HCT116 (cell line): ENCODE measurements at regions not wholly inside any gene's neighbourhood (a gene's known extent, or its start where the extent isn't known, plus 50 kb on each side); places are given as distances from the start of the nearest gene placed in this dataset.

Experiments used
- ATAC-seq: fragments of 200-7000 bp; cut with Tn5 transposase; 2 replicates; pipeline ENCODE4 v1.9.1; 2020; ENCODE audit warnings: mild to moderate bottlenecking, moderate library complexity
- BruUV-seq: library from RNA; stranded (reverse); fragments of 400-500 nt; replicated peaks from 2 replicates; lab custom pipeline; 2021; lab: Mats Ljungman, UMichigan
- CTCF ChIA-PET: fragments of 300-600 bp; sonication (Branson Sonifier 250); formaldehyde crosslinking; loops from one replicate; lab custom pipeline; 2021; ENCODE audit warnings: antibody characterized with exemption; lab: Charles Lee
- POLR2A ChIA-PET: fragments of 300-600, 350-600 bp; sonication (Branson Sonifier 250); formaldehyde crosslinking; loops from one replicate; lab custom pipeline; 2021; ENCODE audit warnings: antibody characterized with exemption; lab: Charles Lee
- RAD21 ChIA-PET, 2 experiments: fragments of 300-600 bp; sonication (Branson Sonifier 250); formaldehyde crosslinking; loops; one replicate each; lab custom pipeline; 2023; ENCODE audit warnings: low total read pairs in 2 of 2; ENCODE audit not compliant: uncharacterized antibody in 2 of 2, unreplicated experiment in 2 of 2, low non-redundant PET in 1 of 2; lab: Charles Lee
- DNase-seq: peaks from one replicate; pipeline ENCODE4 v3.0.0-alpha.2; 2010; ENCODE audit warnings: low read depth, low spot score
- H2AFZ ChIP-seq: fragments of 200-600 bp; shearing (Covaris generic), sonication (generic); 2 replicates; pipeline ENCODE4 v1.6.1; 2017; ENCODE audit warnings: low read depth, mixed run types, mixed read lengths, antibody characterized with exemption, low read length; ENCODE audit not compliant: poor library complexity, severe bottlenecking
- H3K27ac ChIP-seq: 2 replicates; pipeline ENCODE4 v1.5.1; 2012; ENCODE audit warnings: low read depth, low read length
- H3K27me3 ChIP-seq: fragments of 200-600 bp; sonication (generic); 2 replicates; pipeline ENCODE4 v1.6.1; 2016; ENCODE audit warnings: mixed run types, low read length, mixed read lengths; ENCODE audit not compliant: insufficient read depth
- H3K36me3 ChIP-seq, 2 experiments: fragments of 200-500 bp in 1 of 2; fragments of 200-600 bp in 1 of 2; sonication (Bioruptor generic) in 1 of 2; sonication (generic) in 1 of 2; 2 replicates each; pipeline versions ENCODE4 v1.5.1 to v1.6.1; 2014 to 2016; ENCODE audit warnings: low read length in 2 of 2, inconsistent platforms in 1 of 2, mixed read lengths in 1 of 2, mixed run types in 1 of 2; ENCODE audit not compliant: insufficient read depth in 2 of 2, control insufficient read depth in 1 of 2
- H3K4me1 ChIP-seq, 2 experiments: fragments of 200-600 bp in 1 of 2; sonication (generic) in 1 of 2; 2 replicates each; pipeline versions ENCODE4 v1.5.1 to v1.6.1; 2012 to 2017; ENCODE audit warnings: low read length in 2 of 2, inconsistent platforms in 1 of 2, mild to moderate bottlenecking in 1 of 2, mixed read lengths in 1 of 2, mixed run types in 1 of 2, moderate library complexity in 1 of 2; ENCODE audit not compliant: insufficient read depth in 2 of 2, control insufficient read depth in 1 of 2
- H3K4me2 ChIP-seq: fragments of 200-600 bp; sonication (generic); 2 replicates; pipeline ENCODE4 v1.6.1; 2017; ENCODE audit warnings: mixed run types, low read length, mixed read lengths
- H3K4me3 ChIP-seq, 2 experiments: fragments of 200-600 bp in 1 of 2; sonication (generic) in 1 of 2; replicated peaks in 1 of 2; 2 replicates each; pipeline ENCODE4 v1.5.1; 2011 to 2016; ENCODE audit warnings: low read length in 2 of 2, control low read depth in 1 of 2, low read depth in 1 of 2, mild to moderate bottlenecking in 1 of 2, mixed read lengths in 1 of 2, mixed run types in 1 of 2
- H3K79me2 ChIP-seq: fragments of 200-600 bp; sonication (generic); 2 replicates; pipeline ENCODE4 v1.6.1; 2017; ENCODE audit warnings: mild to moderate bottlenecking, mixed run types, low read length, moderate library complexity, mixed read lengths; ENCODE audit not compliant: insufficient read depth
- H3K9ac ChIP-seq: fragments of 200-600 bp; sonication (generic); 2 replicates; pipeline ENCODE4 v1.6.1; 2016; ENCODE audit warnings: low read length, mixed read lengths
- H3K9me2 ChIP-seq: fragments of 200-600 bp; sonication (generic), shearing (Covaris generic); 2 replicates; pipeline ENCODE4 v1.6.1; 2017; ENCODE audit warnings: mixed run types, mild to moderate bottlenecking, moderate library complexity; ENCODE audit not compliant: insufficient read depth
- H3K9me3 ChIP-seq, 2 experiments: fragments of 200-500 bp in 1 of 2; fragments of 200-600 bp in 1 of 2; sonication (Bioruptor generic) in 1 of 2; sonication (generic) in 1 of 2; 2 replicates each; pipeline ENCODE4 v1.6.1; 2014 to 2017; ENCODE audit warnings: low read length in 2 of 2, mixed read lengths in 2 of 2, inconsistent platforms in 1 of 2, low read depth in 1 of 2, mild to moderate bottlenecking in 1 of 2, mixed run types in 1 of 2, moderate library complexity in 1 of 2; ENCODE audit not compliant: control insufficient read depth in 1 of 2, insufficient read depth in 1 of 2
- H4K20me1 ChIP-seq: fragments of 200-600 bp; sonication (generic), shearing (Covaris generic); 2 replicates; pipeline ENCODE4 v1.6.1; 2017; ENCODE audit warnings: mixed run types, mild to moderate bottlenecking, moderate library complexity; ENCODE audit not compliant: insufficient read depth
- CEBPB ChIP-seq: IDR thresholded peaks from 2 replicates; pipeline ENCODE4 v1.6.1; 2012; ENCODE audit warnings: low read depth
- EGR1 ChIP-seq: IDR thresholded peaks from 2 replicates; pipeline ENCODE4 v1.6.1; 2012; ENCODE audit warnings: low read depth
- ELF1 ChIP-seq: IDR thresholded peaks from 2 replicates; pipeline ENCODE4 v1.6.1; 2012; ENCODE audit warnings: low read depth, borderline replicate concordance
- EZH2 ChIP-seq: fragments of 200-600 bp; sonication (generic); IDR thresholded peaks from 2 replicates; pipeline ENCODE4 v1.6.1; 2017; ENCODE audit warnings: antibody characterized with exemption, mixed run types
- FOSL1 ChIP-seq: IDR thresholded peaks from 2 replicates; pipeline ENCODE4 v1.6.1; 2012; ENCODE audit warnings: low read depth
- JUND ChIP-seq: IDR thresholded peaks from 2 replicates; pipeline ENCODE4 v1.6.1; 2012
- MAX ChIP-seq: IDR thresholded peaks from 2 replicates; pipeline ENCODE4 v1.6.1; 2012
- POLR2A ChIP-seq: IDR thresholded peaks from 2 replicates; pipeline ENCODE4 v1.7.0; 2011; ENCODE audit warnings: borderline replicate concordance; ENCODE audit not compliant: insufficient read depth, insufficient read length; ENCODE audit errors: extremely low read depth
- POLR2AphosphoS5 ChIP-seq: IDR thresholded peaks from 2 replicates; pipeline ENCODE4 v1.6.1; 2011; ENCODE audit warnings: mild to moderate bottlenecking, low read depth, low read length, moderate library complexity
- RAD21 ChIP-seq: IDR thresholded peaks from 2 replicates; pipeline ENCODE4 v1.6.1; 2012; ENCODE audit warnings: low read depth, mild to moderate bottlenecking
- SIN3A ChIP-seq: IDR thresholded peaks from 2 replicates; pipeline ENCODE4 v1.6.1; 2012; ENCODE audit warnings: low read depth
- SP1 ChIP-seq: IDR thresholded peaks from 2 replicates; pipeline ENCODE4 v1.6.1; 2012; ENCODE audit warnings: low read depth
- SRF ChIP-seq: IDR thresholded peaks from 2 replicates; pipeline ENCODE4 v1.6.1; 2012; ENCODE audit warnings: low read depth
- ZFX ChIP-seq: fragments of 450-650 bp; IDR thresholded peaks from 2 replicates; pipeline ENCODE4 v1.6.1; 2017
- ZNF274 ChIP-seq: fragments of 200-500 bp; sonication (Bioruptor generic); IDR thresholded peaks from 2 replicates; pipeline ENCODE4 v1.6.1; 2014; ENCODE audit warnings: mild to moderate bottlenecking, low read depth, low read length, inconsistent platforms
- intact Hi-C: fragments of 100-400 bp; cut with micrococcal nuclease; formaldehyde crosslinking; loops from 2 replicates; pipeline ENCODE4 v1.10.0; 2022
- TF ChIP-seq, protein P1 (sequence below): IDR thresholded peaks from 2 replicates; pipeline ENCODE4 v1.6.1; 2012
- TF ChIP-seq, protein P2 (sequence below): IDR thresholded peaks from 2 replicates; pipeline ENCODE4 v1.6.1; 2012; ENCODE audit warnings: low read depth

DNA sequence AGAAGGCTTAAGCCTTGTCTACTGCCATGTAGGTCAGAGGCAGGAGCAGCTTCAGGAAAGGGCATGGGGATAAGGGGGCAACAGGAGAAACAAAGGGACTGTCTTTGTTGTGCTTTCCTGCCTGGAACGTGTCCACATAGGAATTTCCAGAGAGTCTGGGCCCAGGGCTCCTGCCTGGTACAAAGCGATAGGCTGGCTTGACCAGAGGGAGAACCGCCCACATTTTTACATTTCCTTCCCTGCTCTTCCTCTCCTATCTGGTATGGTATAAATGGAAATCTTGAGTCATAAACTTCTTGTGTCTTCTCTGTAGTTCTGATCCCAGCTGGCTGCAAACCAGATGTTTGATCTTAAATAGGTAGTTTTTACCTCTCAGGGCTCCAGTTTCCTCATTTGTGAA lies 414.8 kb downstream of the HRH4 start:
- intact Hi-C loops = no loop called here
- POLR2A ChIA-PET = no interaction called here
- no peaks in the 10 kb centered on the region for H3K9me3 ChIP-seq
- no peaks in the 10 kb centered on the region for H3K79me2 ChIP-seq
- TF ChIP-seq ZFX (no peak), MAX (no peak), ELF1 (no peak), JUND (no peak), RAD21 (no peak), EZH2 (no peak), POLR2AphosphoS5 (no peak)
- H4K20me1 ChIP-seq = no peaks in the 10 kb centered on the region
- no TSS peak for BruUV-seq
- RAD21 ChIA-PET = no interaction called here
- H3K36me3 ChIP-seq = no peaks in the 10 kb centered on the region
- CTCF ChIA-PET = no interaction called here
- no peaks in the 10 kb centered on the region for H3K4me1 ChIP-seq
- H3K27ac ChIP-seq = no peak overlapping the region
- no peaks in the 10 kb centered on the region for H3K9me2 ChIP-seq
- H3K4me2 ChIP-seq = no peak overlapping the region
- H3K4me3 ChIP-seq = no peak overlapping the region
- H2AFZ ChIP-seq = no peak overlapping the region
- DNase-seq (no peak), ATAC-seq (no peak)
- no peak overlapping the region for H3K9ac ChIP-seq
- H3K27me3 ChIP-seq = peaks cover 14% of the 10 kb centered on the region; the same call in 1 of the 2 replicates

DNA sequence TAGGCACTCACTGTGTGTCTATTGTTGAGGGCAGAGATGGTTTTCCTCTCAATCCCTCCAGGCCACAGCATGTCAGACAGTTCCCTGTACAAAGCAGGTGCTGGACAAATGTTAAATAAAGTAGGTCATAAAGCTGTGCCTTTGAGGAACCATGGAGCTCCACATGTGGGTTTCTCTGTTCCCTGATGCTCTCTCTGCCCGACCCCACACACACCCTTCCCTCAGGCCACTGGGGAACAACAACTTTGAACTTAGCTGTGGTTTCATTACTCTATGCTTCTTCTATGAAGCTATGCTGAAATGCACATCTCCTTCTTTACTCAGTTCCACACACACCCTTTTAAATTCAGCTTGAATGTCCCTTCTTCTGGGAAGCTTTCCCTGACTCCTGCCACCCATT lies 415.3 kb downstream of the HRH4 start:
- Histone ChIP-seq H3K9me3 (no peaks in the 10 kb centered on the region), H3K36me3 (no peaks in the 10 kb centered on the region), H2AFZ (no peak overlapping the region), H3K79me2 (no peaks in the 10 kb centered on the region), H3K4me1 (no peaks in the 10 kb centered on the region), H3K9ac (no peak overlapping the region), H4K20me1 (no peaks in the 10 kb centered on the region), H3K27me3 (peaks cover 11% of the 10 kb centered on the region; the same call in 1 of the 2 replicates), H3K9me2 (no peaks in the 10 kb centered on the region), H3K27ac (no peak overlapping the region), H3K4me3 (no peak overlapping the region), H3K4me2 (no peak overlapping the region)
- intact Hi-C loops = no loop called here
- RAD21 ChIA-PET = no interaction called here
- POLR2A ChIA-PET = no interaction called here
- DNase-seq = no peak
- ATAC-seq = no peak
- TF ChIP-seq ZNF274 (no peak), FOSL1 (no peak), RAD21 (no peak), EGR1 (no peak), POLR2AphosphoS5 (no peak), ZFX (no peak), SRF (no peak), JUND (no peak), SP1 (no peak), POLR2A (no peak), CEBPB (no peak), SIN3A (no peak)
- TF ChIP-seq, protein P1, sequence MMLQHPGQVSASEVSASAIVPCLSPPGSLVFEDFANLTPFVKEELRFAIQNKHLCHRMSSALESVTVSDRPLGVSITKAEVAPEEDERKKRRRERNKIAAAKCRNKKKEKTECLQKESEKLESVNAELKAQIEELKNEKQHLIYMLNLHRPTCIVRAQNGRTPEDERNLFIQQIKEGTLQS = no peak
- TF ChIP-seq, protein P2, sequence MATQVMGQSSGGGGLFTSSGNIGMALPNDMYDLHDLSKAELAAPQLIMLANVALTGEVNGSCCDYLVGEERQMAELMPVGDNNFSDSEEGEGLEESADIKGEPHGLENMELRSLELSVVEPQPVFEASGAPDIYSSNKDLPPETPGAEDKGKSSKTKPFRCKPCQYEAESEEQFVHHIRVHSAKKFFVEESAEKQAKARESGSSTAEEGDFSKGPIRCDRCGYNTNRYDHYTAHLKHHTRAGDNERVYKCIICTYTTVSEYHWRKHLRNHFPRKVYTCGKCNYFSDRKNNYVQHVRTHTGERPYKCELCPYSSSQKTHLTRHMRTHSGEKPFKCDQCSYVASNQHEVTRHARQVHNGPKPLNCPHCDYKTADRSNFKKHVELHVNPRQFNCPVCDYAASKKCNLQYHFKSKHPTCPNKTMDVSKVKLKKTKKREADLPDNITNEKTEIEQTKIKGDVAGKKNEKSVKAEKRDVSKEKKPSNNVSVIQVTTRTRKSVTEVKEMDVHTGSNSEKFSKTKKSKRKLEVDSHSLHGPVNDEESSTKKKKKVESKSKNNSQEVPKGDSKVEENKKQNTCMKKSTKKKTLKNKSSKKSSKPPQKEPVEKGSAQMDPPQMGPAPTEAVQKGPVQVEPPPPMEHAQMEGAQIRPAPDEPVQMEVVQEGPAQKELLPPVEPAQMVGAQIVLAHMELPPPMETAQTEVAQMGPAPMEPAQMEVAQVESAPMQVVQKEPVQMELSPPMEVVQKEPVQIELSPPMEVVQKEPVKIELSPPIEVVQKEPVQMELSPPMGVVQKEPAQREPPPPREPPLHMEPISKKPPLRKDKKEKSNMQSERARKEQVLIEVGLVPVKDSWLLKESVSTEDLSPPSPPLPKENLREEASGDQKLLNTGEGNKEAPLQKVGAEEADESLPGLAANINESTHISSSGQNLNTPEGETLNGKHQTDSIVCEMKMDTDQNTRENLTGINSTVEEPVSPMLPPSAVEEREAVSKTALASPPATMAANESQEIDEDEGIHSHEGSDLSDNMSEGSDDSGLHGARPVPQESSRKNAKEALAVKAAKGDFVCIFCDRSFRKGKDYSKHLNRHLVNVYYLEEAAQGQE = no peak
- BruUV-seq = no TSS peak
- CTCF ChIA-PET = no interaction called here
